ENCODE measurements at regions not wholly inside any gene's neighbourhood (a gene's known extent, or its start where the extent isn't known, plus 50 kb on each side); places are given as distances from the start of the nearest gene placed in this dataset.

DNA sequence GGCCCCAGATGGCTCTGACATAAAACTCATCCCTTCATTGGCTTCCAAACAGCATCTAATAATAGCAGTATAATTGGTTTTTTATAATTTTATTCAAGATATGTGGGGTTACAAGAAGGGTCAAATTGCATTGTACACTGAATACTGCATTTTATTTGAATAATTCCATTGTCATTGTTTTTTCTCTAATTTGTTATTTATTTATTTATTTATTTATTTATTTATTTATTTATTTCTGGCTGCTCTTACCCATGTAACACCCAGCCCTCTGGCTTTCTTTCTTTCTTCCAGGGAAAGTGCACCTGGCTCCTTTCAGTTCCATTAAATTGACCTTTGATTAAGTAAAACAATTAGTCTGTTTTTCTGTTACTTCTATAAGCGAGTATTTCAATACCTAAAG is 210.1 kb downstream of the CDH9 start:
- no peak for DNase-seq (ENCODE audit: low read depth)
- H3K4me3 ChIP-seq (ENCODE audit: control insufficient read depth, low read depth, low read length) = no peak overlapping the region
- TF ChIP-seq, protein P1, sequence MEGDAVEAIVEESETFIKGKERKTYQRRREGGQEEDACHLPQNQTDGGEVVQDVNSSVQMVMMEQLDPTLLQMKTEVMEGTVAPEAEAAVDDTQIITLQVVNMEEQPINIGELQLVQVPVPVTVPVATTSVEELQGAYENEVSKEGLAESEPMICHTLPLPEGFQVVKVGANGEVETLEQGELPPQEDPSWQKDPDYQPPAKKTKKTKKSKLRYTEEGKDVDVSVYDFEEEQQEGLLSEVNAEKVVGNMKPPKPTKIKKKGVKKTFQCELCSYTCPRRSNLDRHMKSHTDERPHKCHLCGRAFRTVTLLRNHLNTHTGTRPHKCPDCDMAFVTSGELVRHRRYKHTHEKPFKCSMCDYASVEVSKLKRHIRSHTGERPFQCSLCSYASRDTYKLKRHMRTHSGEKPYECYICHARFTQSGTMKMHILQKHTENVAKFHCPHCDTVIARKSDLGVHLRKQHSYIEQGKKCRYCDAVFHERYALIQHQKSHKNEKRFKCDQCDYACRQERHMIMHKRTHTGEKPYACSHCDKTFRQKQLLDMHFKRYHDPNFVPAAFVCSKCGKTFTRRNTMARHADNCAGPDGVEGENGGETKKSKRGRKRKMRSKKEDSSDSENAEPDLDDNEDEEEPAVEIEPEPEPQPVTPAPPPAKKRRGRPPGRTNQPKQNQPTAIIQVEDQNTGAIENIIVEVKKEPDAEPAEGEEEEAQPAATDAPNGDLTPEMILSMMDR (conservative IDR thresholded peaks at IDR 0.05; ENCODE audit: control insufficient read depth, insufficient read depth, low read depth, low read length) = no peak

DNA sequence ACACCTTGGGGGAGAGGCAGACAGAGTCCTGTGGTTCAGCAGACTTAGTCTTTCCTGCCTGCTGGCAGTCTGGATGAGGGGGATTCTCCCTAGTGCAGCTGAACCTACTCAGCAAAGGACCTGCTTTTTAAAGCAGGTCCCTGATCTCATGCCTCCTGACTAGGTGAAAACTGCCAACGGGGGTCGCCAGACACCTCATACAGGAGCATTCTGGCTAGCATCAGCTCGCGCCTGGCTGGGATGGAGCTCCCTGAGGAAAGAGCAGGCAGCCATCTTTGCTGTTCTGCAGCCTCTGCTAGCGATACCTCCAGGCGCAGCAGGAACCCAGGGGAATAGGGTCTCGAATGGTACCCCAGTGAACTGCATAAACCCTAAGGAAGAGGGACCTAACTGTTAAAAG is 225.2 kb downstream of the CDH9 start:
- DNase-seq (ENCODE audit: low read depth) = no peak
- no peak overlapping the region for H3K4me3 ChIP-seq (ENCODE audit: control insufficient read depth, low read depth, low read length)
- TF ChIP-seq, protein P1 (conservative IDR thresholded peaks at IDR 0.05; ENCODE audit: control insufficient read depth, insufficient read depth, low read depth, low read length) = no peak

DNA sequence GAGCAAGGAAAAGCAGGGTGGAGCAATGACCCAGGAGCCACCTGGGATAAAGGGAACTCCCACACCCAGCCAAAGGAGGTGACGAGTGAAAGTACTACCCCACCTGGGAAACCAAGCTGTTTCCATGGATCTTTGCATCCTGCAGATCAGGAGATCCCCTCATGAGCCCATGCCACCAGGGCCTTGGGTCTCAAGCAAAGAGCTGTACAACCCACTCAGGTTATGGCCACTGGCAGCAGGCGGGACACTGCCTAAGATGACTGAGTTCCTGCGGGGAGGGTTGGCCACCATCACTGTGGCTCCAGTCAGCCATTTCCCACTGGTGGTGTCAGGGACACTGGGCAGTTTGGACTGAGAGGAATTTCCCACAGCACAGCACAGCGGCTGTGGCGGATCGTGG is 225.7 kb downstream of the CDH9 start:
- no peak for DNase-seq (ENCODE audit: low read depth)
- no peak overlapping the region for H3K4me3 ChIP-seq (ENCODE audit: control insufficient read depth, low read depth, low read length)
- TF ChIP-seq, protein P1 (conservative IDR thresholded peaks at IDR 0.05; ENCODE audit: control insufficient read depth, insufficient read depth, low read depth, low read length) = no peak

DNA sequence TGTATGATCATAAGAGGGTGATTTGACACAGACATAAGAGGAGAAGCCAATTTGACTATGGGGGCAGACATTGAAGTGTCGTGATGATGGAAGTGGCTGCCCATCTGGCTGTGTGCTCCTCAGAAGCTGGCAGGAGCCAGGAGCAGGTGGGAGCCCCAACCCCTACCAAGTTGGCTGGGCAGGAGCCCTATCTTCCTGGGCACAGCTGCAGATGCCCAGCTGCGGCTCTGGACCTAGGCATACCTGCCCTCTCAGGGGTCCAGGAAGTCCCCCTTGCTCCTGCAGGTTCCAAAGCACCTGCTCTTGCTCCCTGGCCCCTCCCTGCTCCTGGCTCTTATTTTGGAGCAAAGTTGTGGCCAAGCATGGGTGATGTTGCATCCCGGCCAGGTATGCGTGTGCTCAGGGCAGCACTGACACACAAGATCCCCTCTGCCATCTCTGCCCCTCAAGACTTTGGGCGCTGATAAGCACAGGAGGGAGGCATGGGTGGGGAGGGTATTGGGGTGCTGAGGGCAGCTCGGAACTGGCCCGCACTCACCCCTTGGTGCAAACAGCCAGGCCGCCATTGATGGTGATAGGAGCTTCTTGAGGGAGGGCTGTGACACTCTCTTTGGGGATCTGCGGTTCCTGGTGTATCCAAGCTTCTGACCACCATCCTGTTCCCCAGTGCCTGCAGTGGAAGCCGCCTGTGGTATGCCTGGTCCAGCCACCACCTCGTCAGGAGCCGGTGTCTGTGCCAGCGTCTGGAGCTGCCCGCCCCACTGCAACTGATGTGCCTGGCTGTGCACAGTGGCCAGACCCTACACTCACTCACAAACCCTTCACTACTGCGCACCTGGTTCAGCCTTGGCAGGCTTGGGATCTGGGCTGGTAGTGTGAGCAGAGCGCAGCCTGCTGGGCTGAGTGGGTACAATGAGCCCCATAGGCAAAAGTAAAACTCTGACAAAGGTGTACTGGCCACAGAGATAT is 230.9 kb downstream of the CDH9 start:
- no peak for DNase-seq (ENCODE audit: low read depth)
- TF ChIP-seq, protein P1 (conservative IDR thresholded peaks at IDR 0.05; ENCODE audit: control insufficient read depth, insufficient read depth, low read depth, low read length) = no peak
- no peak overlapping the region for H3K4me3 ChIP-seq (ENCODE audit: control insufficient read depth, low read depth, low read length)

DNA sequence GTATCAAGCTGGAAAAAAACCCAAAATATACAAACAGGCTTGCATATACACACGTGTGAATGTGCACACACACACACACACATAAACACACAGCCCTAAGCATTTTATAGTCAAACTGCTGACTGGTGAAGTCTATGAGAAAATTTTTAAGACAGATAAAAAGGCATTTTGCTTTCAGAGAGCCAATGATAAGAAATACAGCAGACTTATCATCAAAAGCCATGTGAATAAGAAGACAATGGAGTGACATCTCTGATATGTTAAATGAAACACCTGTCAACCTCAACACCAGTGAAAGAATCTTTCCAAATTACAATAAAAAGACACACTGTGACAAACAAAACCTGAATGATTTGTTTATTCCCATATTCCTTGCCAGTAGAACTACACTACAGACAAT is 233.3 kb downstream of the CDH9 start:
- TF ChIP-seq, protein P1 (conservative IDR thresholded peaks at IDR 0.05; ENCODE audit: control insufficient read depth, insufficient read depth, low read depth, low read length) = no peak
- DNase-seq (ENCODE audit: low read depth) = no peak
- H3K4me3 ChIP-seq (ENCODE audit: control insufficient read depth, low read depth, low read length) = no peak overlapping the region

DNA sequence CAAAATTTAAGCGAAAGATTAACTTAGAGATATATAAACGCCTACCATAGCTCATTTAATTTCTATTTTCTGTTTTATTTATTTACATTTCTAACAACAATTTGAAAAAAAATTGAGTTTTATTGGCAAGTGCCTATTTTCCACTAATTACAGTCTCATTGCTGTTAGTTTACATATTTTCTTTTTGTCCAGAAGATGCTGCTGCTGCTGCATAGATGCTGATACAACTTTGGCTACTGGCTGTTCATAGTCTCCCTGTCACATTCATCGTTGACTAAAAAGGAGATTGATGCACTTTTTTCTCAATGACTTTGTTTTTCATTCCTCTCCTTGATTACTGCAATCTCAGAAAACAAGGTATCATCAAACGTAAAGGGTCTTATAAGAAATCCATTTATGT is 235.4 kb downstream of the CDH9 start:
- TF ChIP-seq, protein P1 (conservative IDR thresholded peaks at IDR 0.05; ENCODE audit: control insufficient read depth, insufficient read depth, low read depth, low read length) = no peak
- DNase-seq (ENCODE audit: low read depth) = no peak
- H3K4me3 ChIP-seq (ENCODE audit: control insufficient read depth, low read depth, low read length) = no peak overlapping the region

Data from fibroblast of mammary gland (primary cell).